ENCODE measurements at regions not wholly inside any gene's neighbourhood (a gene's known extent, or its start where the extent isn't known, plus 50 kb on each side); places are given as distances from the start of the nearest gene placed in this dataset.

- no peak for DNase-seq
- Histone ChIP-seq H3K27ac (no peak overlapping the region), H3K9me3 (replicated peaks) (no peaks in the 10 kb centered on the region), H3K27me3 (peaks cover 4% of the 10 kb centered on the region; the same call in 1 of the 2 replicates), H3K4me3 (no peak overlapping the region), H3K36me3 (no peaks in the 10 kb centered on the region), H3K4me1 (no peaks in the 10 kb centered on the region)
Observed at GRCh38 chr3:24589513-24589851, 94.8 kb upstream of the THRB start.

GRCh38 chr3:24589931-24590880 lies 95.6 kb upstream of the THRB start:
- peaks cover 1% of the 10 kb centered on the region; the same call in 1 of the 2 replicates for H3K27me3 ChIP-seq

GRCh38 chr3:24591191-24591590 lies 96.5 kb upstream of the THRB start:
- H3K9me3 ChIP-seq (replicated peaks) = no peaks in the 10 kb centered on the region
- H3K27me3 ChIP-seq = no peaks in the 10 kb centered on the region
- DNase-seq = no peak
- H3K36me3 ChIP-seq = no peaks in the 10 kb centered on the region
- no peaks in the 10 kb centered on the region for H3K4me1 ChIP-seq
- H3K4me3 ChIP-seq = no peak overlapping the region
- H3K27ac ChIP-seq = no peak overlapping the region

More at GRCh38 chr3:24589931-24590880, 95.6 kb upstream of the THRB start:
- no peaks in the 10 kb centered on the region for H3K9me3 ChIP-seq (replicated peaks)
- no peaks in the 10 kb centered on the region for H3K4me1 ChIP-seq
- no peak overlapping the region for H3K27ac ChIP-seq
- no peak for DNase-seq
- no peaks in the 10 kb centered on the region for H3K36me3 ChIP-seq
- H3K4me3 ChIP-seq = no peak overlapping the region

GRCh38 chr3:24591661-24592555 lies 97.3 kb upstream of the THRB start:
- no peak for DNase-seq
- H3K4me1 ChIP-seq = no peaks in the 10 kb centered on the region
- H3K9me3 ChIP-seq (replicated peaks) = no peaks in the 10 kb centered on the region
- no peak overlapping the region for H3K4me3 ChIP-seq
- H3K36me3 ChIP-seq = no peaks in the 10 kb centered on the region
- no peaks in the 10 kb centered on the region for H3K27me3 ChIP-seq
- H3K27ac ChIP-seq = no peak overlapping the region

GRCh38 chr3:24594161-24594560 lies 99.5 kb upstream of the THRB start:
- H3K36me3 ChIP-seq = no peaks in the 10 kb centered on the region
- H3K27ac ChIP-seq = no peak overlapping the region
- H3K4me1 ChIP-seq = no peaks in the 10 kb centered on the region
- no peak overlapping the region for H3K4me3 ChIP-seq
- H3K27me3 ChIP-seq = no peaks in the 10 kb centered on the region
- no peak for DNase-seq
- no peaks in the 10 kb centered on the region for H3K9me3 ChIP-seq (replicated peaks)

GRCh38 chr3:24595796-24596195 lies 101.1 kb upstream of the THRB start:
- Histone ChIP-seq H3K27ac (no peak overlapping the region), H3K36me3 (no peaks in the 10 kb centered on the region), H3K9me3 (replicated peaks) (no peaks in the 10 kb centered on the region), H3K27me3 (no peaks in the 10 kb centered on the region), H3K4me3 (no peak overlapping the region), H3K4me1 (no peaks in the 10 kb centered on the region)
- no peak for DNase-seq

- no peak overlapping the region for H3K27ac ChIP-seq
Observed at GRCh38 chr3:24596626-24597025, 102.0 kb upstream of the THRB start.

GRCh38 chr3:24598695-24599470 lies 104.2 kb upstream of the THRB start:
- DNase-seq = no peak
- no peaks in the 10 kb centered on the region for H3K9me3 ChIP-seq (replicated peaks)
- H3K27me3 ChIP-seq = no peaks in the 10 kb centered on the region
- H3K36me3 ChIP-seq = no peaks in the 10 kb centered on the region
- H3K4me1 ChIP-seq = no peaks in the 10 kb centered on the region
- no peak overlapping the region for H3K4me3 ChIP-seq
- H3K27ac ChIP-seq = no peak overlapping the region

More at GRCh38 chr3:24596626-24597025, 102.0 kb upstream of the THRB start:
- DNase-seq = no peak
- H3K27me3 ChIP-seq = no peaks in the 10 kb centered on the region
- H3K9me3 ChIP-seq (replicated peaks) = no peaks in the 10 kb centered on the region
- H3K4me3 ChIP-seq = no peak overlapping the region
- H3K4me1 ChIP-seq = no peaks in the 10 kb centered on the region
- H3K36me3 ChIP-seq = no peaks in the 10 kb centered on the region

- Histone ChIP-seq H3K9me3 (replicated peaks) (no peaks in the 10 kb centered on the region), H3K4me3 (no peak overlapping the region), H3K27me3 (no peaks in the 10 kb centered on the region), H3K4me1 (no peaks in the 10 kb centered on the region), H3K36me3 (no peaks in the 10 kb centered on the region), H3K27ac (no peak overlapping the region)
- DNase-seq = no peak
Observed at GRCh38 chr3:24601066-24601939, 106.7 kb upstream of the THRB start.

- Histone ChIP-seq H3K36me3 (no peaks in the 10 kb centered on the region), H3K27ac (no peak overlapping the region), H3K27me3 (no peaks in the 10 kb centered on the region), H3K4me3 (no peak overlapping the region), H3K4me1 (no peaks in the 10 kb centered on the region; the same call in 1 of the 2 replicates), H3K9me3 (replicated peaks) (no peaks in the 10 kb centered on the region)
- DNase-seq = no peak
Observed at GRCh38 chr3:24604215-24604614, 109.6 kb upstream of the THRB start.

GRCh38 chr3:24605511-24606028 lies 110.9 kb upstream of the THRB start:
- no peak for DNase-seq
- no peak overlapping the region for H3K27ac ChIP-seq

GRCh38 chr3:24607281-24607680 lies 112.6 kb upstream of the THRB start:
- H3K27ac ChIP-seq = no peak overlapping the region
- H3K27me3 ChIP-seq = no peaks in the 10 kb centered on the region
- no peak overlapping the region for H3K4me3 ChIP-seq
- H3K36me3 ChIP-seq = no peaks in the 10 kb centered on the region
- DNase-seq = no peak
- H3K9me3 ChIP-seq (replicated peaks) = no peaks in the 10 kb centered on the region
- H3K4me1 ChIP-seq = no peaks in the 10 kb centered on the region; the same call in 1 of the 2 replicates

More at GRCh38 chr3:24605511-24606028, 110.9 kb upstream of the THRB start:
- H3K27me3 ChIP-seq = no peaks in the 10 kb centered on the region
- no peak overlapping the region for H3K4me3 ChIP-seq
- no peaks in the 10 kb centered on the region; the same call in 1 of the 2 replicates for H3K4me1 ChIP-seq
- H3K9me3 ChIP-seq (replicated peaks) = no peaks in the 10 kb centered on the region
- no peaks in the 10 kb centered on the region for H3K36me3 ChIP-seq

GRCh38 chr3:24608701-24609390 lies 114.2 kb upstream of the THRB start:
- DNase-seq = no peak
- H3K4me3 ChIP-seq = no peak overlapping the region
- no peaks in the 10 kb centered on the region for H3K36me3 ChIP-seq
- no peaks in the 10 kb centered on the region for H3K9me3 ChIP-seq (replicated peaks)
- no peaks in the 10 kb centered on the region for H3K27me3 ChIP-seq
- H3K27ac ChIP-seq = no peak overlapping the region
- H3K4me1 ChIP-seq = no peaks in the 10 kb centered on the region; the same call in 1 of the 2 replicates

Data from SJCRH30 (cell line).